GM23338 (cell line): ENCODE measurements at regions not wholly inside any gene's neighbourhood (a gene's known extent, or its start where the extent isn't known, plus 50 kb on each side); places are given as distances from the start of the nearest gene placed in this dataset.

ENCODE experiments used
- ATAC-seq: fragments of 200-7000 bp; cut with Tn5 transposase; 3 replicates; pipeline ENCODE4 v1.9.1; 2020
- DNase-seq: peaks from one replicate; pipeline ENCODE4 v3.0.0-alpha.2; 2015; ENCODE audit warnings: low spot score
- H2AFZ ChIP-seq: fragments of 200-600 bp; sonication (generic); 2 replicates; pipeline ENCODE4 v1.8.0; 2016; ENCODE audit warnings: antibody characterized with exemption, mild to moderate bottlenecking, moderate library complexity
- H3F3A ChIP-seq: fragments of 200-600 bp; sonication (generic); replicated peaks from 2 replicates; pipeline ENCODE4 v1.8.0; 2017; ENCODE audit warnings: antibody characterized with exemption, mixed run types, low read depth
- H3K27ac ChIP-seq: fragments of 200-600 bp; sonication (generic); 2 replicates; pipeline ENCODE4 v1.6.1; 2016; ENCODE audit warnings: low read depth
- H3K27me3 ChIP-seq: fragments of 200-600 bp; sonication (generic); 2 replicates; pipeline ENCODE4 v1.8.0; 2016; ENCODE audit warnings: mild to moderate bottlenecking, mixed run types, moderate library complexity; ENCODE audit not compliant: insufficient read depth
- H3K36me3 ChIP-seq: fragments of 200-600 bp; sonication (generic); 2 replicates; pipeline ENCODE4 v1.8.0; 2016; ENCODE audit warnings: mild to moderate bottlenecking; ENCODE audit not compliant: insufficient read depth
- H3K4me1 ChIP-seq: fragments of 200-600 bp; sonication (generic); 2 replicates; pipeline ENCODE4 v1.8.0; 2016; ENCODE audit warnings: mild to moderate bottlenecking, moderate library complexity; ENCODE audit not compliant: insufficient read depth
- H3K4me2 ChIP-seq: fragments of 200-600 bp; sonication (generic); 2 replicates; pipeline ENCODE4 v1.7.1; 2017; ENCODE audit warnings: mixed run types
- H3K4me3 ChIP-seq: fragments of 200-600 bp; sonication (generic); 2 replicates; pipeline ENCODE4 v1.6.1; 2016; ENCODE audit warnings: mixed run types
- H3K79me2 ChIP-seq: fragments of 200-600 bp; sonication (generic); replicated peaks from 2 replicates; pipeline ENCODE4 v1.8.0; 2017; ENCODE audit warnings: mild to moderate bottlenecking; ENCODE audit not compliant: insufficient read depth
- H3K9me2 ChIP-seq: fragments of 200-600 bp; sonication (generic); 2 replicates; pipeline ENCODE4 v1.8.0; 2017; ENCODE audit not compliant: insufficient read depth
- H4K20me1 ChIP-seq: fragments of 200-600 bp; sonication (generic); replicated peaks from 2 replicates; pipeline ENCODE4 v1.8.0; 2017; ENCODE audit warnings: mild to moderate bottlenecking; ENCODE audit not compliant: insufficient read depth
- H3K27ac Mint-ChIP-seq: 2 replicates; pipeline ENCODE4 v1.8.0; 2020; ENCODE audit warnings: inconsistent platforms, mild to moderate bottlenecking, moderate library complexity, mixed read lengths
- H3K27me3 Mint-ChIP-seq: 3 replicates; pipeline ENCODE4 v1.8.0; 2022; ENCODE audit warnings: low read depth, mild to moderate bottlenecking, moderate library complexity, mixed read lengths, inconsistent platforms; ENCODE audit not compliant: insufficient read depth, poor library complexity
- H3K36me3 Mint-ChIP-seq: 3 replicates; pipeline ENCODE4 v1.8.0; 2021; ENCODE audit warnings: low read depth, mild to moderate bottlenecking, inconsistent platforms, moderate library complexity, mixed read lengths
- H3K4me1 Mint-ChIP-seq: 3 replicates; pipeline ENCODE4 v1.8.0; 2020; ENCODE audit warnings: mild to moderate bottlenecking, inconsistent platforms, mixed read lengths
- H3K4me3 Mint-ChIP-seq: 3 replicates; pipeline ENCODE4 v1.8.0; 2021; ENCODE audit warnings: moderate library complexity, mild to moderate bottlenecking, inconsistent platforms, mixed read lengths
- H3K9me3 Mint-ChIP-seq: 3 replicates; pipeline ENCODE4 v1.8.0; 2020; ENCODE audit warnings: moderate library complexity, mild to moderate bottlenecking, inconsistent platforms, mixed read lengths
- CREB1 ChIP-seq: fragments of 250-450 bp; sonication (Bioruptor Pico); IDR thresholded peaks from 2 replicates; pipeline ENCODE4 v1.5.0; 2020; ENCODE audit warnings: low read depth, mild to moderate bottlenecking, moderate library complexity
- EZH2 ChIP-seq: fragments of 200-600 bp; sonication (generic); IDR thresholded peaks from one replicate; pipeline ENCODE4 v1.8.0; 2017; ENCODE audit warnings: antibody characterized with exemption, mild to moderate bottlenecking, low read depth; ENCODE audit not compliant: unreplicated experiment
- EZH2phosphoT487 ChIP-seq: fragments of 200-600 bp; sonication (generic); IDR thresholded peaks from one replicate; pipeline ENCODE4 v1.8.1; 2018; ENCODE audit warnings: antibody characterized with exemption; ENCODE audit not compliant: unreplicated experiment
- JUNB ChIP-seq: IDR thresholded peaks from one replicate; pipeline ENCODE4 v1.6.1; 2016; ENCODE audit warnings: antibody characterized with exemption; ENCODE audit not compliant: unreplicated experiment
- NANOG ChIP-seq: IDR thresholded peaks from 2 replicates; pipeline ENCODE4 v1.6.1; 2016; ENCODE audit warnings: antibody characterized with exemption, borderline replicate concordance
- POLR2AphosphoS5 ChIP-seq: IDR thresholded peaks from 2 replicates; pipeline ENCODE4 v1.6.1; 2016; ENCODE audit warnings: antibody characterized with exemption, low read depth
- STAT1 ChIP-seq: IDR thresholded peaks from one replicate; pipeline ENCODE4 v1.6.1; 2016; ENCODE audit warnings: antibody characterized with exemption; ENCODE audit not compliant: unreplicated experiment
- ZNF114 ChIP-seq: fragments of 250-450 bp; sonication (Bioruptor Pico); IDR thresholded peaks from 2 replicates; pipeline ENCODE4 v1.5.0; 2020; ENCODE audit warnings: mild to moderate bottlenecking, moderate library complexity
- ZNF331 ChIP-seq: fragments of 250-450 bp; sonication (Bioruptor Pico); IDR thresholded peaks from 2 replicates; pipeline ENCODE4 v1.5.0; 2020; ENCODE audit warnings: low read depth, mild to moderate bottlenecking, moderate library complexity
- TF ChIP-seq, protein P1 (sequence below), 2 experiments: fragments of 200-600 bp in 1 of 2; sonication (generic) in 1 of 2; conservative IDR thresholded peaks; 2 replicates each; pipeline versions ENCODE4 v1.5.1 to v1.6.1; 2016 to 2017; ENCODE audit warnings: antibody characterized with exemption in 2 of 2, low read depth in 2 of 2, mild to moderate bottlenecking in 2 of 2, moderate library complexity in 1 of 2
- TF ChIP-seq, protein P2 (sequence below): IDR thresholded peaks from one replicate; pipeline ENCODE4 v1.6.1; 2018; ENCODE audit warnings: antibody characterized with exemption; ENCODE audit not compliant: unreplicated experiment
- TF ChIP-seq, protein P3 (sequence below): fragments of 250-450 bp; sonication (Bioruptor Pico); IDR thresholded peaks from 2 replicates; pipeline ENCODE4 v1.5.0; 2020; ENCODE audit warnings: mild to moderate bottlenecking, moderate library complexity
- TF ChIP-seq, protein P4 (sequence below): IDR thresholded peaks from 2 replicates; pipeline ENCODE4 v1.6.1; 2016; ENCODE audit warnings: antibody characterized with exemption

DNA sequence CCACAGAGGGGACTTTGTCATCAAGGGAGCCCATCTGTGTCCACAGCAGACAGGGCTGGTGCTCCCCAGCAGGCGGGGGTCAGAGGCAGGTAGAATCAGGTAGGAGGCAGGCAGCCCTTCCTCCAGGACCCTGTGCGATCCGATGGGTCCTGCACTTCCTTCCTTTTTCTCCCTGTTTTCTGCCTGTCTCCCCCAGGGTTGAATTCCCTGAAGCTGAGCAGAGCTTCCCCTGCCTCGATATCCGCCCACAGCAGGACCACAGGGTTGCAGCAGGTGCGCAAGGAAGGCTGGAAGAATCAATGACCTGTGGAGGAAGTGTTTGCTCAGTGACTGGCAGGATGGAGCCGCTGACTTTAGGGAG lies 69.2 kb downstream of the MRPL36 start:
- Histone ChIP-seq H3K4me1 (peaks cover 7% of the 10 kb centered on the region), H3K36me3 (no peaks in the 10 kb centered on the region), H3K27ac (no peak overlapping the region), H3K4me2 (no peak overlapping the region), H3K27me3 (no peaks in the 10 kb centered on the region), H3K79me2 (no peaks in the 10 kb centered on the region), H3K4me3 (no peak overlapping the region), H3K9me2 (no peaks in the 10 kb centered on the region), H4K20me1 (no peaks in the 10 kb centered on the region), H3F3A (no peaks in the 10 kb centered on the region), H2AFZ (no peak overlapping the region)
- no peak for ATAC-seq
- no peaks in the 10 kb centered on the region; the same call in 2 of the 3 replicates for H3K9me3 Mint-ChIP-seq
- H3K4me1 Mint-ChIP-seq = peaks cover 22% of the 10 kb centered on the region
- H3K27me3 Mint-ChIP-seq = peaks cover 11% of the 10 kb centered on the region
- H3K27ac Mint-ChIP-seq = no peak overlapping the region
- H3K36me3 Mint-ChIP-seq = no peaks in the 10 kb centered on the region
- TF ChIP-seq, protein P1, sequence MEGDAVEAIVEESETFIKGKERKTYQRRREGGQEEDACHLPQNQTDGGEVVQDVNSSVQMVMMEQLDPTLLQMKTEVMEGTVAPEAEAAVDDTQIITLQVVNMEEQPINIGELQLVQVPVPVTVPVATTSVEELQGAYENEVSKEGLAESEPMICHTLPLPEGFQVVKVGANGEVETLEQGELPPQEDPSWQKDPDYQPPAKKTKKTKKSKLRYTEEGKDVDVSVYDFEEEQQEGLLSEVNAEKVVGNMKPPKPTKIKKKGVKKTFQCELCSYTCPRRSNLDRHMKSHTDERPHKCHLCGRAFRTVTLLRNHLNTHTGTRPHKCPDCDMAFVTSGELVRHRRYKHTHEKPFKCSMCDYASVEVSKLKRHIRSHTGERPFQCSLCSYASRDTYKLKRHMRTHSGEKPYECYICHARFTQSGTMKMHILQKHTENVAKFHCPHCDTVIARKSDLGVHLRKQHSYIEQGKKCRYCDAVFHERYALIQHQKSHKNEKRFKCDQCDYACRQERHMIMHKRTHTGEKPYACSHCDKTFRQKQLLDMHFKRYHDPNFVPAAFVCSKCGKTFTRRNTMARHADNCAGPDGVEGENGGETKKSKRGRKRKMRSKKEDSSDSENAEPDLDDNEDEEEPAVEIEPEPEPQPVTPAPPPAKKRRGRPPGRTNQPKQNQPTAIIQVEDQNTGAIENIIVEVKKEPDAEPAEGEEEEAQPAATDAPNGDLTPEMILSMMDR (conservative IDR thresholded peaks at IDR 0.05; ENCODE audit: low read depth in 2 of 2) = no peak
- TF ChIP-seq ZNF114 (no peak), POLR2AphosphoS5 (no peak), STAT1 (no peak), EZH2phosphoT487 (no peak), CREB1 (CRISPR knock-in tag) (no peak), JUNB (no peak), EZH2 (no peak), ZNF331 (CRISPR knock-in tag) (no peak), NANOG (no peak)
- TF ChIP-seq, protein P2, sequence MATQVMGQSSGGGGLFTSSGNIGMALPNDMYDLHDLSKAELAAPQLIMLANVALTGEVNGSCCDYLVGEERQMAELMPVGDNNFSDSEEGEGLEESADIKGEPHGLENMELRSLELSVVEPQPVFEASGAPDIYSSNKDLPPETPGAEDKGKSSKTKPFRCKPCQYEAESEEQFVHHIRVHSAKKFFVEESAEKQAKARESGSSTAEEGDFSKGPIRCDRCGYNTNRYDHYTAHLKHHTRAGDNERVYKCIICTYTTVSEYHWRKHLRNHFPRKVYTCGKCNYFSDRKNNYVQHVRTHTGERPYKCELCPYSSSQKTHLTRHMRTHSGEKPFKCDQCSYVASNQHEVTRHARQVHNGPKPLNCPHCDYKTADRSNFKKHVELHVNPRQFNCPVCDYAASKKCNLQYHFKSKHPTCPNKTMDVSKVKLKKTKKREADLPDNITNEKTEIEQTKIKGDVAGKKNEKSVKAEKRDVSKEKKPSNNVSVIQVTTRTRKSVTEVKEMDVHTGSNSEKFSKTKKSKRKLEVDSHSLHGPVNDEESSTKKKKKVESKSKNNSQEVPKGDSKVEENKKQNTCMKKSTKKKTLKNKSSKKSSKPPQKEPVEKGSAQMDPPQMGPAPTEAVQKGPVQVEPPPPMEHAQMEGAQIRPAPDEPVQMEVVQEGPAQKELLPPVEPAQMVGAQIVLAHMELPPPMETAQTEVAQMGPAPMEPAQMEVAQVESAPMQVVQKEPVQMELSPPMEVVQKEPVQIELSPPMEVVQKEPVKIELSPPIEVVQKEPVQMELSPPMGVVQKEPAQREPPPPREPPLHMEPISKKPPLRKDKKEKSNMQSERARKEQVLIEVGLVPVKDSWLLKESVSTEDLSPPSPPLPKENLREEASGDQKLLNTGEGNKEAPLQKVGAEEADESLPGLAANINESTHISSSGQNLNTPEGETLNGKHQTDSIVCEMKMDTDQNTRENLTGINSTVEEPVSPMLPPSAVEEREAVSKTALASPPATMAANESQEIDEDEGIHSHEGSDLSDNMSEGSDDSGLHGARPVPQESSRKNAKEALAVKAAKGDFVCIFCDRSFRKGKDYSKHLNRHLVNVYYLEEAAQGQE = no peak
- TF ChIP-seq, protein P3, sequence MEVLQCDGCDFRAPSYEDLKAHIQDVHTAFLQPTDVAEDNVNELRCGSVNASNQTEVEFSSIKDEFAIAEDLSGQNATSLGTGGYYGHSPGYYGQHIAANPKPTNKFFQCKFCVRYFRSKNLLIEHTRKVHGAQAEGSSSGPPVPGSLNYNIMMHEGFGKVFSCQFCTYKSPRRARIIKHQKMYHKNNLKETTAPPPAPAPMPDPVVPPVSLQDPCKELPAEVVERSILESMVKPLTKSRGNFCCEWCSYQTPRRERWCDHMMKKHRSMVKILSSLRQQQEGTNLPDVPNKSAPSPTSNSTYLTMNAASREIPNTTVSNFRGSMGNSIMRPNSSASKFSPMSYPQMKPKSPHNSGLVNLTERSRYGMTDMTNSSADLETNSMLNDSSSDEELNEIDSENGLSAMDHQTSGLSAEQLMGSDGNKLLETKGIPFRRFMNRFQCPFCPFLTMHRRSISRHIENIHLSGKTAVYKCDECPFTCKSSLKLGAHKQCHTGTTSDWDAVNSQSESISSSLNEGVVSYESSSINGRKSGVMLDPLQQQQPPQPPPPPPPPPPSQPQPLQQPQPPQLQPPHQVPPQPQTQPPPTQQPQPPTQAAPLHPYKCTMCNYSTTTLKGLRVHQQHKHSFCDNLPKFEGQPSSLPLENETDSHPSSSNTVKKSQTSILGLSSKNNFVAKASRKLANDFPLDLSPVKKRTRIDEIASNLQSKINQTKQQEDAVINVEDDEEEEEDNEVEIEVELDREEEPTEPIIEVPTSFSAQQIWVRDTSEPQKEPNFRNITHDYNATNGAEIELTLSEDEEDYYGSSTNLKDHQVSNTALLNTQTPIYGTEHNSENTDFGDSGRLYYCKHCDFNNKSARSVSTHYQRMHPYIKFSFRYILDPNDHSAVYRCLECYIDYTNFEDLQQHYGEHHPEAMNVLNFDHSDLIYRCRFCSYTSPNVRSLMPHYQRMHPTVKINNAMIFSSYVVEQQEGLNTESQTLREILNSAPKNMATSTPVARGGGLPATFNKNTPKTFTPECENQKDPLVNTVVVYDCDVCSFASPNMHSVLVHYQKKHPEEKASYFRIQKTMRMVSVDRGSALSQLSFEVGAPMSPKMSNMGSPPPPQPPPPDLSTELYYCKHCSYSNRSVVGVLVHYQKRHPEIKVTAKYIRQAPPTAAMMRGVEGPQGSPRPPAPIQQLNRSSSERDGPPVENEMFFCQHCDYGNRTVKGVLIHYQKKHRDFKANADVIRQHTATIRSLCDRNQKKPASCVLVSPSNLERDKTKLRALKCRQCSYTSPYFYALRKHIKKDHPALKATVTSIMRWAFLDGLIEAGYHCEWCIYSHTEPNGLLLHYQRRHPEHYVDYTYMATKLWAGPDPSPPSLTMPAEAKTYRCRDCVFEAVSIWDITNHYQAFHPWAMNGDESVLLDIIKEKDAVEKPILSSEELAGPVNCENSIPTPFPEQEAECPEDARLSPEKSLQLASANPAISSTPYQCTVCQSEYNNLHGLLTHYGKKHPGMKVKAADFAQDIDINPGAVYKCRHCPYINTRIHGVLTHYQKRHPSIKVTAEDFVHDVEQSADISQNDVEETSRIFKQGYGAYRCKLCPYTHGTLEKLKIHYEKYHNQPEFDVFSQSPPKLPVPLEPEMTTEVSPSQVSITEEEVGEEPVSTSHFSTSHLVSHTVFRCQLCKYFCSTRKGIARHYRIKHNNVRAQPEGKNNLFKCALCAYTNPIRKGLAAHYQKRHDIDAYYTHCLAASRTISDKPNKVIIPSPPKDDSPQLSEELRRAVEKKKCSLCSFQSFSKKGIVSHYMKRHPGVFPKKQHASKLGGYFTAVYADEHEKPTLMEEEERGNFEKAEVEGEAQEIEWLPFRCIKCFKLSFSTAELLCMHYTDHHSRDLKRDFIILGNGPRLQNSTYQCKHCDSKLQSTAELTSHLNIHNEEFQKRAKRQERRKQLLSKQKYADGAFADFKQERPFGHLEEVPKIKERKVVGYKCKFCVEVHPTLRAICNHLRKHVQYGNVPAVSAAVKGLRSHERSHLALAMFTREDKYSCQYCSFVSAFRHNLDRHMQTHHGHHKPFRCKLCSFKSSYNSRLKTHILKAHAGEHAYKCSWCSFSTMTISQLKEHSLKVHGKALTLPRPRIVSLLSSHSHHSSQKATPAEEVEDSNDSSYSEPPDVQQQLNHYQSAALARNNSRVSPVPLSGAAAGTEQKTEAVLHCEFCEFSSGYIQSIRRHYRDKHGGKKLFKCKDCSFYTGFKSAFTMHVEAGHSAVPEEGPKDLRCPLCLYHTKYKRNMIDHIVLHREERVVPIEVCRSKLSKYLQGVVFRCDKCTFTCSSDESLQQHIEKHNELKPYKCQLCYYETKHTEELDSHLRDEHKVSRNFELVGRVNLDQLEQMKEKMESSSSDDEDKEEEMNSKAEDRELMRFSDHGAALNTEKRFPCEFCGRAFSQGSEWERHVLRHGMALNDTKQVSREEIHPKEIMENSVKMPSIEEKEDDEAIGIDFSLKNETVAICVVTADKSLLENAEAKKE (CRISPR knock-in tag) = no peak
- TF ChIP-seq, protein P4, sequence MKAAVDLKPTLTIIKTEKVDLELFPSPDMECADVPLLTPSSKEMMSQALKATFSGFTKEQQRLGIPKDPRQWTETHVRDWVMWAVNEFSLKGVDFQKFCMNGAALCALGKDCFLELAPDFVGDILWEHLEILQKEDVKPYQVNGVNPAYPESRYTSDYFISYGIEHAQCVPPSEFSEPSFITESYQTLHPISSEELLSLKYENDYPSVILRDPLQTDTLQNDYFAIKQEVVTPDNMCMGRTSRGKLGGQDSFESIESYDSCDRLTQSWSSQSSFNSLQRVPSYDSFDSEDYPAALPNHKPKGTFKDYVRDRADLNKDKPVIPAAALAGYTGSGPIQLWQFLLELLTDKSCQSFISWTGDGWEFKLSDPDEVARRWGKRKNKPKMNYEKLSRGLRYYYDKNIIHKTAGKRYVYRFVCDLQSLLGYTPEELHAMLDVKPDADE = no peak
- H3K4me3 Mint-ChIP-seq = no peak overlapping the region
- DNase-seq = no peak
